Stimulated activated CD8-positive, alpha-beta memory T cell treated with anti-CD3 and anti-CD28 coated beads, Interleukin-4, amount 100 ng/mL, for 24 hours (primary cell): ENCODE measurements at regions not wholly inside any gene's neighbourhood (a gene's known extent, or its start where the extent isn't known, plus 50 kb on each side); places are given as distances from the start of the nearest gene placed in this dataset.

Experiments
- DNase-seq: peaks from one replicate; pipeline ENCODE4 v3.0.0-alpha.2; 2020; ENCODE audit warnings: low read depth

GRCh38 chr4:177696438-177696966 lies 254.3 kb upstream of the AGA start:
- DNase-seq: no peak

- DNase-seq: no peak
Measured at GRCh38 chr4:177699365-177700213, 257.4 kb upstream of the AGA start.

GRCh38 chr4:177706916-177707315 lies 264.7 kb upstream of the AGA start:
- no peak for DNase-seq

- no peak for DNase-seq
Measured at GRCh38 chr4:177713454-177713853, 271.2 kb upstream of the AGA start.

- DNase-seq: no peak
Measured at GRCh38 chr4:177717407-177717806, 275.2 kb upstream of the AGA start.

GRCh38 chr4:177718514-177718913 lies 276.3 kb upstream of the AGA start:
- no peak for DNase-seq

- DNase-seq: no peak
Measured at GRCh38 chr4:177726111-177726510, 283.9 kb upstream of the AGA start.

- DNase-seq: no peak
Measured at GRCh38 chr4:177728361-177729152, 286.3 kb upstream of the AGA start.

GRCh38 chr4:177729681-177730080 lies 287.4 kb upstream of the AGA start:
- no peak for DNase-seq

GRCh38 chr4:177737387-177737940 lies 295.2 kb upstream of the AGA start:
- no peak for DNase-seq

GRCh38 chr4:177740563-177740962 lies 298.3 kb upstream of the AGA start:
- DNase-seq: no peak

- no peak for DNase-seq
Measured at GRCh38 chr4:177759729-177760128, 317.5 kb upstream of the AGA start.

- DNase-seq: no peak
Measured at GRCh38 chr4:177761692-177762091, 319.5 kb upstream of the AGA start.

- no peak for DNase-seq
Measured at GRCh38 chr4:177769155-177769554, 326.9 kb upstream of the AGA start.

GRCh38 chr4:177770776-177771175 lies 328.5 kb upstream of the AGA start:
- no peak for DNase-seq

- DNase-seq: no peak
Measured at GRCh38 chr4:177771645-177772044, 329.4 kb upstream of the AGA start.

- no peak for DNase-seq
Measured at GRCh38 chr4:177778623-177779022, 336.4 kb upstream of the AGA start.

GRCh38 chr4:177785000-177785399 lies 342.8 kb upstream of the AGA start:
- no peak for DNase-seq

- DNase-seq: no peak
Measured at GRCh38 chr4:177789610-177790009, 347.4 kb upstream of the AGA start.

GRCh38 chr4:177791188-177791587 lies 349.0 kb upstream of the AGA start:
- DNase-seq: no peak

GRCh38 chr4:177796841-177797240 lies 354.6 kb upstream of the AGA start:
- DNase-seq: no peak

- no peak for DNase-seq
Measured at GRCh38 chr4:177798161-177798560, 355.9 kb upstream of the AGA start.

GRCh38 chr4:177802162-177802561 lies 359.9 kb upstream of the AGA start:
- DNase-seq: no peak
